Testis (tissue), 2 donors: ENCODE measurements at regions not wholly inside any gene's neighbourhood (a gene's known extent, or its start where the extent isn't known, plus 50 kb on each side); places are given as distances from the start of the nearest gene placed in this dataset.
"Not testable (repeated sequence)": the region's sequence is repeated elsewhere in the genome, so short reads cannot be mapped to it uniquely, and the experiment has no call there.

ENCODE experiments used
- DNase-seq: peaks from one replicate; pipeline ENCODE4 v3.0.0-alpha.2; 2019
- H3K27ac ChIP-seq, 2 donors: fragments of 200-600 bp; sonication (generic); one replicate each; pipeline ENCODE4 v1.5.1; 2019
- H3K27me3 ChIP-seq: fragments of 200-600 bp; sonication (generic); one replicate; pipeline ENCODE4 v1.5.1; 2019
- H3K36me3 ChIP-seq: fragments of 200-600 bp; sonication (generic); one replicate; pipeline ENCODE4 v1.5.1; 2017; ENCODE audit warnings: low read depth; ENCODE audit errors: missing control alignments
- H3K4me1 ChIP-seq: fragments of 200-600 bp; sonication (generic); one replicate; pipeline ENCODE4 v1.5.1; 2019
- H3K4me3 ChIP-seq, 2 donors: fragments of 200-600 bp; sonication (generic); one replicate each; pipeline ENCODE4 v1.5.1; 2017 to 2019
- H3K9me3 ChIP-seq: fragments of 200-600 bp; sonication (generic); one replicate; pipeline ENCODE4 v1.5.1; 2017
- POLR2A ChIP-seq: fragments of 450-650 bp; IDR thresholded peaks from one replicate; pipeline ENCODE4 v1.6.1; 2017; ENCODE audit warnings: antibody characterized with exemption, mild to moderate bottlenecking, moderate library complexity
- WGBS, 2 donors: methylation state at CpG; one replicate each; pipeline ENCODE4 v1.1.5; 2018; 5-methylcytosine and 5-hydroxymethylcytosine counted together
- intact Hi-C: fragments of 100-400 bp; cut with DNase I; formaldehyde crosslinking; loops from one replicate; pipeline ENCODE4 v1.15.1; 2023; ENCODE audit warnings: low total_unique reads
- TF ChIP-seq, protein P1 (sequence below), 3 experiments: fragments of 450-650 bp in 2 of 3; fragments of 200-600 bp in 1 of 3; sonication (generic) in 1 of 3; IDR thresholded peaks; one replicate each; pipeline ENCODE4 v1.5.1; 2016 to 2019; ENCODE audit warnings: antibody characterized with exemption in 3 of 3, mild to moderate bottlenecking in 2 of 3, moderate library complexity in 1 of 3

DNA sequence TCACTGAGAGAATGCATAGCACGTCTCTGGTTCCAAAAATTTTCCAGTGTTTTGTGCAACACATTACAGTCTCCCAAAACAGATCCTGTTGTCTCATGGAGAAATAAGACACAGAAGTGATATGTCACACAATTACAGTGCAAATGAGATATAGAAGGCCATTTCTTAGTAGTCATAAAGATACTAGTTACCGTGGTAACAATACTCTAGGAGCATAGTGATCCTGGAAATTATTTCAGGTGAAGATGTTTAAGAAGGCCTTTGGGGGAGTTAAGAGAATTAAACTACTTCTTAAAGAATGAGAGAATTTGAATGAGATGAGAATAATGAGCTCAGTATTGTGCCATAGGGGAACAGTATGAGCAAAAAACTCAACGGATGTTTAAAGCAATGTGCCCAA is 628.0 kb upstream of the MIR17HG start:
- 79 to 86% methylated on average over 3 of the region's 3 CpGs for WGBS, 2 donors
- no peak for DNase-seq
- TF ChIP-seq POLR2A: no peak
- TF ChIP-seq, protein P1, sequence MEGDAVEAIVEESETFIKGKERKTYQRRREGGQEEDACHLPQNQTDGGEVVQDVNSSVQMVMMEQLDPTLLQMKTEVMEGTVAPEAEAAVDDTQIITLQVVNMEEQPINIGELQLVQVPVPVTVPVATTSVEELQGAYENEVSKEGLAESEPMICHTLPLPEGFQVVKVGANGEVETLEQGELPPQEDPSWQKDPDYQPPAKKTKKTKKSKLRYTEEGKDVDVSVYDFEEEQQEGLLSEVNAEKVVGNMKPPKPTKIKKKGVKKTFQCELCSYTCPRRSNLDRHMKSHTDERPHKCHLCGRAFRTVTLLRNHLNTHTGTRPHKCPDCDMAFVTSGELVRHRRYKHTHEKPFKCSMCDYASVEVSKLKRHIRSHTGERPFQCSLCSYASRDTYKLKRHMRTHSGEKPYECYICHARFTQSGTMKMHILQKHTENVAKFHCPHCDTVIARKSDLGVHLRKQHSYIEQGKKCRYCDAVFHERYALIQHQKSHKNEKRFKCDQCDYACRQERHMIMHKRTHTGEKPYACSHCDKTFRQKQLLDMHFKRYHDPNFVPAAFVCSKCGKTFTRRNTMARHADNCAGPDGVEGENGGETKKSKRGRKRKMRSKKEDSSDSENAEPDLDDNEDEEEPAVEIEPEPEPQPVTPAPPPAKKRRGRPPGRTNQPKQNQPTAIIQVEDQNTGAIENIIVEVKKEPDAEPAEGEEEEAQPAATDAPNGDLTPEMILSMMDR (IDR thresholded peaks at IDR 0.05): no peak
- H3K9me3 ChIP-seq: no peaks in the 10 kb centered on the region
- no peaks in the 10 kb centered on the region for H3K4me1 ChIP-seq
- intact Hi-C loops: no loop called here
- no peak overlapping the region for H3K4me3 ChIP-seq
- no peaks in the 10 kb centered on the region for H3K27me3 ChIP-seq
- no peak overlapping the region for H3K27ac ChIP-seq
- H3K36me3 ChIP-seq: no peaks in the 10 kb centered on the region

DNA sequence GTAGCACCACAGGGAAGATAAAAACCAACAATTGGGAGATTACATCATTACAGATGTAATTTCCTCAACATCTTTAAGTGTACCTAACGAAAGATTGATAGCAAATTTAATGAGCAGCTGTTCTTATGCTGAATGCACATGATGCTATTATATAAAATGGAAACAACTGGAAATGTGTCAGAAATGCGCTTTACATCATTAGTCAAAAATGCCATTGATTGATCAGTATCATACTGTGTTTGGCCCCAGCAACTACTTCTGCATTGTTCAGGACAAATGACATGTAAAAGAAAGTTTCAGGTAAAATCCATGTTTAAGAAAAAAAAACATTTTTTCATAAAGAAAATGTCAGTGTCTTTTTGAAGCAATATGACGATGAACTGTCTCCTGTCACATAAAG is 625.5 kb upstream of the MIR17HG start:
- Histone ChIP-seq H3K27me3 (no peaks in the 10 kb centered on the region), H3K4me1 (no peaks in the 10 kb centered on the region), H3K9me3 (no peaks in the 10 kb centered on the region), H3K36me3 (no peaks in the 10 kb centered on the region), H3K27ac (no peak overlapping the region), H3K4me3 (no peak overlapping the region)
- DNase-seq: no peak
- intact Hi-C loops: no loop called here
- TF ChIP-seq, protein P1 (IDR thresholded peaks at IDR 0.05): no peak
- TF ChIP-seq POLR2A: no peak
- WGBS, 2 donors: 60 to 64% methylated on average over 3 of the region's 3 CpGs

DNA sequence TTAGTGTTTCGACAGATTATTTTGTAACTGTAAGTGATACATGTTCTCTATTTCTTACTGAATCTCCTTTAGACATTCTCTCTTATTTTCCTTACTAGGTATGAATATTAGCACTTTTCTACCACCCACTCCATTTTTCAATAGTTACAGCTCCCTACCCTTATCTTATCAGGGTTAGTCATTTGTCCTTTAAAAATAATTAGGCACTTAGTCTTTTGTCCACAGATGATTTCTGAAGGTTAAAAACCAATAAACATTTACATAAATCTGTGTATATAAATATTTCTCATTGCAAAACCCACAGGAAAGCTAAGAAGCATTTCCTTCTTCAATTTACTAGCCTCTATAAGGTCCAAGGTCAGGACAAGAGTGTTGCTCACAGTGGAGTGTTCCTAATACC is 624.1 kb upstream of the MIR17HG start:
- Histone ChIP-seq H3K9me3 (no peaks in the 10 kb centered on the region), H3K27me3 (no peaks in the 10 kb centered on the region), H3K4me1 (no peaks in the 10 kb centered on the region), H3K4me3 (no peak overlapping the region), H3K36me3 (no peaks in the 10 kb centered on the region), H3K27ac (no peak overlapping the region)
- WGBS, 2 donors: 69 to 75% methylated on average over 1 of the region's 1 CpG
- TF ChIP-seq POLR2A: no peak
- TF ChIP-seq, protein P1 (IDR thresholded peaks at IDR 0.05): no peak
- intact Hi-C loops: no loop called here
- no peak for DNase-seq

GRCh38 chr13:90726375-90726774 is 621.1 kb upstream of the MIR17HG start:
- H3K9me3 ChIP-seq: no peaks in the 10 kb centered on the region
- H3K27me3 ChIP-seq: no peaks in the 10 kb centered on the region
- H3K4me3 ChIP-seq: no peak overlapping the region
- no peaks in the 10 kb centered on the region for H3K4me1 ChIP-seq
- DNase-seq: no peak
- 78 to 88% methylated on average over 2 of the region's 2 CpGs for WGBS, 2 donors
- no peaks in the 10 kb centered on the region for H3K36me3 ChIP-seq
- intact Hi-C loops: no loop called here
- no peak overlapping the region for H3K27ac ChIP-seq
- TF ChIP-seq POLR2A: no peak
- TF ChIP-seq, protein P1 (IDR thresholded peaks at IDR 0.05): no peak

GRCh38 chr13:90732049-90732448 is 615.4 kb upstream of the MIR17HG start:
- Histone ChIP-seq H3K27me3 (no peaks in the 10 kb centered on the region), H3K9me3 (no peaks in the 10 kb centered on the region), H3K36me3 (no peaks in the 10 kb centered on the region), H3K4me3 (no peak overlapping the region), H3K4me1 (no peaks in the 10 kb centered on the region), H3K27ac (no peak overlapping the region)
- intact Hi-C loops: no loop called here
- no peak for TF ChIP-seq POLR2A
- TF ChIP-seq, protein P1 (IDR thresholded peaks at IDR 0.05): no peak
- 78 to 92% methylated on average over 2 of the region's 2 CpGs for WGBS, 2 donors
- DNase-seq: no peak

DNA sequence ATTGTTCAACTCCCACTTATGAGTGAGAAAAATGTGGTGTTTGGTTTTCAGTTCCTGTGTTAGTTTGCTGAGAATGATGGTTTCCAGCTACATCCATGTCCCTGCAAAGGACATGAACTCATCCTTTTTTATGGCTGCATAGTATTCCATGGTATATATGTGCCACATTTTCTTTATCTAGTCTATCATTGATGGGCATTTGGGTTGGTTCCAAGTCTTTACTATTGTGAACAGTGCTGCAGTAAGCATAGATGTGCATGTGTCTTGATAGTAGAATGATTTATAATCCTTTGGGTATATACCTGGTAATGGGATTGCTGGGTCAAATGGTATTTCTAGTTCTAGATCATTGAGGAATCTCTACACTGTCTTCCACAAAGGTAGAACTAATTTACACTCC is 613.0 kb upstream of the MIR17HG start:
- intact Hi-C loops, DNase-seq: not testable (repeated sequence)

More for the DNA sequence above, 613.0 kb upstream of the MIR17HG start:
- not testable (repeated sequence) for H3K4me3 ChIP-seq, H3K27ac ChIP-seq, H3K9me3 ChIP-seq, H3K4me1 ChIP-seq, H3K36me3 ChIP-seq, H3K27me3 ChIP-seq
